Sigmoid colon (tissue), 4 donors: ENCODE measurements at regions not wholly inside any gene's neighbourhood (a gene's known extent, or its start where the extent isn't known, plus 50 kb on each side); places are given as distances from the start of the nearest gene placed in this dataset.
"Not testable (repeated sequence)": the region's sequence is repeated elsewhere in the genome, so short reads cannot be mapped to it uniquely, and the experiment has no call there.

Experiments
- EP300 ChIP-seq, 4 donors: sonication (generic); formaldehyde crosslinking; IDR thresholded peaks; one replicate each; pipeline ENCODE4 v1.6.1; 2017; ENCODE audit warnings: antibody characterized with exemption in 4 of 4
- POLR2A ChIP-seq, 2 donors: fragments of 450-650 bp; IDR thresholded peaks; one replicate each; pipeline ENCODE4 v1.6.1; 2016; ENCODE audit warnings: antibody characterized with exemption in 2 of 2, mild to moderate bottlenecking in 2 of 2, moderate library complexity in 2 of 2
- TF ChIP-seq, protein P1 (sequence below), 4 experiments: fragments of 450-650 bp in 3 of 4; fragments of 200-600 bp in 1 of 4; IDR thresholded peaks; one replicate each; pipeline ENCODE4 v1.5.1; 2016 to 2019; ENCODE audit warnings: antibody characterized with exemption in 4 of 4, mild to moderate bottlenecking in 3 of 4, moderate library complexity in 2 of 4

DNA sequence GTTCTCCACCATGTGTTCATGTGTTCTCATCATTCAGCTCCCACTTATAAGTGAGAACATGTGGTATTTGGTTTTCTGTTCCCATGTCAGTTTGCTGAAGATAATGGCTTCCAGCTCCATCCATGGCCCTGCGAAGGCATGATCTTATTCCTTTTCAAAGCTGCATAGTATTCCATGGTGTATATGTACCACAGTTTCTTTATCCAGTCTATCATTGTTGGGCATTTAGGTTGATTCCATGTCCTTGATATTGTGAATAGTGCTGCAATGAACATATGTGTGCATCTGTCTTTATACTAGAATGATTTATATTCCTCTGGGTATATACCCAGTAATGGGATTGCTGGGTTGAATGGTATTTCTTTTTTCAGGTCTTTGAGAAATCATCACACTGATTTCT is 57.6 kb upstream of the MAGI2 start:
- TF ChIP-seq, protein P1, sequence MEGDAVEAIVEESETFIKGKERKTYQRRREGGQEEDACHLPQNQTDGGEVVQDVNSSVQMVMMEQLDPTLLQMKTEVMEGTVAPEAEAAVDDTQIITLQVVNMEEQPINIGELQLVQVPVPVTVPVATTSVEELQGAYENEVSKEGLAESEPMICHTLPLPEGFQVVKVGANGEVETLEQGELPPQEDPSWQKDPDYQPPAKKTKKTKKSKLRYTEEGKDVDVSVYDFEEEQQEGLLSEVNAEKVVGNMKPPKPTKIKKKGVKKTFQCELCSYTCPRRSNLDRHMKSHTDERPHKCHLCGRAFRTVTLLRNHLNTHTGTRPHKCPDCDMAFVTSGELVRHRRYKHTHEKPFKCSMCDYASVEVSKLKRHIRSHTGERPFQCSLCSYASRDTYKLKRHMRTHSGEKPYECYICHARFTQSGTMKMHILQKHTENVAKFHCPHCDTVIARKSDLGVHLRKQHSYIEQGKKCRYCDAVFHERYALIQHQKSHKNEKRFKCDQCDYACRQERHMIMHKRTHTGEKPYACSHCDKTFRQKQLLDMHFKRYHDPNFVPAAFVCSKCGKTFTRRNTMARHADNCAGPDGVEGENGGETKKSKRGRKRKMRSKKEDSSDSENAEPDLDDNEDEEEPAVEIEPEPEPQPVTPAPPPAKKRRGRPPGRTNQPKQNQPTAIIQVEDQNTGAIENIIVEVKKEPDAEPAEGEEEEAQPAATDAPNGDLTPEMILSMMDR (IDR thresholded peaks at IDR 0.05), result not testable (repeated sequence)
- TF ChIP-seq POLR2A, EP300 (IDR thresholded peaks at IDR 0.05): not testable (repeated sequence)
